HEK293 (cell line): ENCODE measurements at regions not wholly inside any gene's neighbourhood (a gene's known extent, or its start where the extent isn't known, plus 50 kb on each side); places are given as distances from the start of the nearest gene placed in this dataset.

ENCODE experiments used
- GFI1B ChIP-seq: fragments of 450-650 bp; formaldehyde crosslinking; IDR thresholded peaks from 2 replicates; pipeline ENCODE4 v1.5.1; 2016; ENCODE audit warnings: missing biosample characterization, missing genetic modification characterization
- MEIS1 ChIP-seq: sonication (generic); formaldehyde crosslinking; IDR thresholded peaks from 2 replicates; pipeline ENCODE4 v1.8.1; 2022; ENCODE audit warnings: missing genetic modification reagents, mild to moderate bottlenecking, borderline replicate concordance
- SP3 ChIP-seq: fragments of 450-650 bp; formaldehyde crosslinking; IDR thresholded peaks from 2 replicates; pipeline ENCODE4 v1.5.1; 2016; ENCODE audit warnings: missing biosample characterization, missing genetic modification characterization
- ZNF311 ChIP-seq: fragments of 450-650 bp; formaldehyde crosslinking; IDR thresholded peaks from 2 replicates; pipeline ENCODE4 v1.5.1; 2017; ENCODE audit warnings: missing biosample characterization, missing genetic modification characterization, borderline replicate concordance
- ZNF394 ChIP-seq: fragments of 450-650 bp; formaldehyde crosslinking; IDR thresholded peaks from 2 replicates; pipeline ENCODE4 v1.5.1; 2016; ENCODE audit warnings: missing biosample characterization, missing genetic modification characterization, mild to moderate bottlenecking, moderate library complexity, borderline replicate concordance
- ZNF560 ChIP-seq: fragments of 450-650 bp; formaldehyde crosslinking; IDR thresholded peaks from 2 replicates; pipeline ENCODE4 v1.5.1; 2017; ENCODE audit warnings: missing biosample characterization, missing genetic modification characterization, borderline replicate concordance
- ZNF629 ChIP-seq: fragments of 450-650 bp; formaldehyde crosslinking; IDR thresholded peaks from 2 replicates; pipeline ENCODE4 v1.5.1; 2017; ENCODE audit warnings: missing biosample characterization, missing genetic modification characterization
- ZNF777 ChIP-seq: fragments of 450-650 bp; formaldehyde crosslinking; IDR thresholded peaks from 2 replicates; pipeline ENCODE4 v1.5.1; 2017; ENCODE audit warnings: missing biosample characterization, missing genetic modification characterization, borderline replicate concordance
- TF ChIP-seq, protein P1 (sequence below): fragments of 450-650 bp; formaldehyde crosslinking; IDR thresholded peaks from 2 replicates; pipeline ENCODE4 v1.5.1; 2016; ENCODE audit warnings: missing biosample characterization, missing genetic modification characterization
- TF ChIP-seq, protein P2 (sequence below): fragments of 450-650 bp; formaldehyde crosslinking; IDR thresholded peaks from 2 replicates; pipeline ENCODE4 v1.5.1; 2016; ENCODE audit warnings: missing biosample characterization, missing genetic modification characterization, low read depth
- TF ChIP-seq, protein P3 (sequence below): fragments of 450-650 bp; formaldehyde crosslinking; IDR thresholded peaks from 2 replicates; pipeline ENCODE4 v1.5.1; 2016; ENCODE audit warnings: missing biosample characterization, missing genetic modification characterization
- TF ChIP-seq, protein P4 (sequence below): fragments of 450-650 bp; formaldehyde crosslinking; IDR thresholded peaks from 2 replicates; pipeline ENCODE4 v1.5.1; 2016; ENCODE audit warnings: missing biosample characterization, missing genetic modification characterization, borderline replicate concordance

DNA sequence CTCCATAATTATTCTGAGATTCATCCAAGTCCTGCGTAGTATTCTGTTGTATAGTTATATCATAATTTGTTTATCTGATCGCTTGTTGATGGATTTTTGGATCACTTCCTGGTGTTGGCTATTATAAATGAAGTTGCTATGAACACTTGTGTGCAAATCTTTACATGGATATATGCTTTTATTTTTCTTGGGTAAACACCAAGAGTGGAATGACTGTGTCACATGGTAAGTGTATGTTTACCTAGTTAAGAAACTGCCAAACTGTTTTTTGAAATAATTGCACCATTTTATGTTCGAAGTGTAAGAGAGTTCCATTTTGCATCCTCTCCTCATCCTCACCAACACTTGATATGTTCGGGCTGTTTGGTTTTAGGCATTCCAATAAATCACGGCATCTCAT is 360.4 kb upstream of the FRG2C start:
- TF ChIP-seq, protein P1, sequence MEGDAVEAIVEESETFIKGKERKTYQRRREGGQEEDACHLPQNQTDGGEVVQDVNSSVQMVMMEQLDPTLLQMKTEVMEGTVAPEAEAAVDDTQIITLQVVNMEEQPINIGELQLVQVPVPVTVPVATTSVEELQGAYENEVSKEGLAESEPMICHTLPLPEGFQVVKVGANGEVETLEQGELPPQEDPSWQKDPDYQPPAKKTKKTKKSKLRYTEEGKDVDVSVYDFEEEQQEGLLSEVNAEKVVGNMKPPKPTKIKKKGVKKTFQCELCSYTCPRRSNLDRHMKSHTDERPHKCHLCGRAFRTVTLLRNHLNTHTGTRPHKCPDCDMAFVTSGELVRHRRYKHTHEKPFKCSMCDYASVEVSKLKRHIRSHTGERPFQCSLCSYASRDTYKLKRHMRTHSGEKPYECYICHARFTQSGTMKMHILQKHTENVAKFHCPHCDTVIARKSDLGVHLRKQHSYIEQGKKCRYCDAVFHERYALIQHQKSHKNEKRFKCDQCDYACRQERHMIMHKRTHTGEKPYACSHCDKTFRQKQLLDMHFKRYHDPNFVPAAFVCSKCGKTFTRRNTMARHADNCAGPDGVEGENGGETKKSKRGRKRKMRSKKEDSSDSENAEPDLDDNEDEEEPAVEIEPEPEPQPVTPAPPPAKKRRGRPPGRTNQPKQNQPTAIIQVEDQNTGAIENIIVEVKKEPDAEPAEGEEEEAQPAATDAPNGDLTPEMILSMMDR (tag by site-specific recombination), result no peak
- TF ChIP-seq ZNF311 (tag by site-specific recombination) (no peak), ZNF629 (tag by site-specific recombination) (no peak), ZNF560 (tag by site-specific recombination) (no peak), ZNF394 (no peak), GFI1B (tag by site-specific recombination) (no peak), SP3 (tag by site-specific recombination) (no peak), MEIS1 (CRISPR knock-in tag) (no peak), ZNF777 (tag by site-specific recombination) (no peak)
- TF ChIP-seq, protein P2, sequence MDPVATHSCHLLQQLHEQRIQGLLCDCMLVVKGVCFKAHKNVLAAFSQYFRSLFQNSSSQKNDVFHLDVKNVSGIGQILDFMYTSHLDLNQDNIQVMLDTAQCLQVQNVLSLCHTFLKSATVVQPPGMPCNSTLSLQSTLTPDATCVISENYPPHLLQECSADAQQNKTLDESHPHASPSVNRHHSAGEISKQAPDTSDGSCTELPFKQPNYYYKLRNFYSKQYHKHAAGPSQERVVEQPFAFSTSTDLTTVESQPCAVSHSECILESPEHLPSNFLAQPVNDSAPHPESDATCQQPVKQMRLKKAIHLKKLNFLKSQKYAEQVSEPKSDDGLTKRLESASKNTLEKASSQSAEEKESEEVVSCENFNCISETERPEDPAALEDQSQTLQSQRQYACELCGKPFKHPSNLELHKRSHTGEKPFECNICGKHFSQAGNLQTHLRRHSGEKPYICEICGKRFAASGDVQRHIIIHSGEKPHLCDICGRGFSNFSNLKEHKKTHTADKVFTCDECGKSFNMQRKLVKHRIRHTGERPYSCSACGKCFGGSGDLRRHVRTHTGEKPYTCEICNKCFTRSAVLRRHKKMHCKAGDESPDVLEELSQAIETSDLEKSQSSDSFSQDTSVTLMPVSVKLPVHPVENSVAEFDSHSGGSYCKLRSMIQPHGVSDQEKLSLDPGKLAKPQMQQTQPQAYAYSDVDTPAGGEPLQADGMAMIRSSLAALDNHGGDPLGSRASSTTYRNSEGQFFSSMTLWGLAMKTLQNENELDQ (tag by site-specific recombination), result no peak
- TF ChIP-seq, protein P3, sequence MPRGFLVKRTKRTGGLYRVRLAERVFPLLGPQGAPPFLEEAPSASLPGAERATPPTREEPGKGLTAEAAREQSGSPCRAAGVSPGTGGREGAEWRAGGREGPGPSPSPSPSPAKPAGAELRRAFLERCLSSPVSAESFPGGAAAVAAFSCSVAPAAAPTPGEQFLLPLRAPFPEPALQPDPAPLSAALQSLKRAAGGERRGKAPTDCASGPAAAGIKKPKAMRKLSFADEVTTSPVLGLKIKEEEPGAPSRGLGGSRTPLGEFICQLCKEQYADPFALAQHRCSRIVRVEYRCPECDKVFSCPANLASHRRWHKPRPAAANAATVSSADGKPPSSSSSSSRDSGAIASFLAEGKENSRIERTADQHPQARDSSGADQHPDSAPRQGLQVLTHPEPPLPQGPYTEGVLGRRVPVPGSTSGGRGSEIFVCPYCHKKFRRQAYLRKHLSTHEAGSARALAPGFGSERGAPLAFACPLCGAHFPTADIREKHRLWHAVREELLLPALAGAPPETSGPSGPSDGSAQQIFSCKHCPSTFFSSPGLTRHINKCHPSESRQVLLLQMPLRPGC (tag by site-specific recombination), result no peak
- TF ChIP-seq, protein P4, sequence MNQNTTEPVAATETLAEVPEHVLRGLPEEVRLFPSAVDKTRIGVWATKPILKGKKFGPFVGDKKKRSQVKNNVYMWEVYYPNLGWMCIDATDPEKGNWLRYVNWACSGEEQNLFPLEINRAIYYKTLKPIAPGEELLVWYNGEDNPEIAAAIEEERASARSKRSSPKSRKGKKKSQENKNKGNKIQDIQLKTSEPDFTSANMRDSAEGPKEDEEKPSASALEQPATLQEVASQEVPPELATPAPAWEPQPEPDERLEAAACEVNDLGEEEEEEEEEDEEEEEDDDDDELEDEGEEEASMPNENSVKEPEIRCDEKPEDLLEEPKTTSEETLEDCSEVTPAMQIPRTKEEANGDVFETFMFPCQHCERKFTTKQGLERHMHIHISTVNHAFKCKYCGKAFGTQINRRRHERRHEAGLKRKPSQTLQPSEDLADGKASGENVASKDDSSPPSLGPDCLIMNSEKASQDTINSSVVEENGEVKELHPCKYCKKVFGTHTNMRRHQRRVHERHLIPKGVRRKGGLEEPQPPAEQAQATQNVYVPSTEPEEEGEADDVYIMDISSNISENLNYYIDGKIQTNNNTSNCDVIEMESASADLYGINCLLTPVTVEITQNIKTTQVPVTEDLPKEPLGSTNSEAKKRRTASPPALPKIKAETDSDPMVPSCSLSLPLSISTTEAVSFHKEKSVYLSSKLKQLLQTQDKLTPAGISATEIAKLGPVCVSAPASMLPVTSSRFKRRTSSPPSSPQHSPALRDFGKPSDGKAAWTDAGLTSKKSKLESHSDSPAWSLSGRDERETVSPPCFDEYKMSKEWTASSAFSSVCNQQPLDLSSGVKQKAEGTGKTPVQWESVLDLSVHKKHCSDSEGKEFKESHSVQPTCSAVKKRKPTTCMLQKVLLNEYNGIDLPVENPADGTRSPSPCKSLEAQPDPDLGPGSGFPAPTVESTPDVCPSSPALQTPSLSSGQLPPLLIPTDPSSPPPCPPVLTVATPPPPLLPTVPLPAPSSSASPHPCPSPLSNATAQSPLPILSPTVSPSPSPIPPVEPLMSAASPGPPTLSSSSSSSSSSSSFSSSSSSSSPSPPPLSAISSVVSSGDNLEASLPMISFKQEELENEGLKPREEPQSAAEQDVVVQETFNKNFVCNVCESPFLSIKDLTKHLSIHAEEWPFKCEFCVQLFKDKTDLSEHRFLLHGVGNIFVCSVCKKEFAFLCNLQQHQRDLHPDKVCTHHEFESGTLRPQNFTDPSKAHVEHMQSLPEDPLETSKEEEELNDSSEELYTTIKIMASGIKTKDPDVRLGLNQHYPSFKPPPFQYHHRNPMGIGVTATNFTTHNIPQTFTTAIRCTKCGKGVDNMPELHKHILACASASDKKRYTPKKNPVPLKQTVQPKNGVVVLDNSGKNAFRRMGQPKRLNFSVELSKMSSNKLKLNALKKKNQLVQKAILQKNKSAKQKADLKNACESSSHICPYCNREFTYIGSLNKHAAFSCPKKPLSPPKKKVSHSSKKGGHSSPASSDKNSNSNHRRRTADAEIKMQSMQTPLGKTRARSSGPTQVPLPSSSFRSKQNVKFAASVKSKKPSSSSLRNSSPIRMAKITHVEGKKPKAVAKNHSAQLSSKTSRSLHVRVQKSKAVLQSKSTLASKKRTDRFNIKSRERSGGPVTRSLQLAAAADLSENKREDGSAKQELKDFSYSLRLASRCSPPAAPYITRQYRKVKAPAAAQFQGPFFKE (tag by site-specific recombination), result no peak
